SK-N-SH treated with all-trans-retinoic acid at 6 μM for 48 hours (cell line): ENCODE measurements at regions not wholly inside any gene's neighbourhood (a gene's known extent, or its start where the extent isn't known, plus 50 kb on each side); places are given as distances from the start of the nearest gene placed in this dataset.
"Not testable (repeated sequence)": the region's sequence is repeated elsewhere in the genome, so short reads cannot be mapped to it uniquely, and the experiment has no call there.

Source experiments
- ATAC-seq: fragments of 200-7000 bp; cut with Tn5 transposase; 3 replicates; pipeline ENCODE4 v1.9.1; 2020; ENCODE audit warnings: mild to moderate bottlenecking, moderate library complexity
- ARNTL ChIP-seq: fragments of 450-650 bp; formaldehyde crosslinking; IDR thresholded peaks from 2 replicates; pipeline ENCODE4 v1.5.0; 2020; ENCODE audit warnings: low read depth, mild to moderate bottlenecking, moderate library complexity, borderline replicate concordance
- CREB5 ChIP-seq: fragments of 250-450 bp; sonication (Bioruptor Pico); IDR thresholded peaks from 2 replicates; pipeline ENCODE4 v1.5.1; 2020; ENCODE audit warnings: low read depth, mild to moderate bottlenecking, moderate library complexity
- CSDC2 ChIP-seq: fragments of 250-450 bp; sonication (Bioruptor Pico); IDR thresholded peaks from 2 replicates; pipeline ENCODE4 v1.5.0; 2020; ENCODE audit warnings: mild to moderate bottlenecking, moderate library complexity
- GLIS3 ChIP-seq: fragments of 250-450 bp; sonication (Bioruptor Pico); IDR thresholded peaks from 2 replicates; pipeline ENCODE4 v1.5.0; 2020; ENCODE audit warnings: mild to moderate bottlenecking, moderate library complexity
- OSR1 ChIP-seq: fragments of 250-450 bp; sonication (Bioruptor Pico); IDR thresholded peaks from 2 replicates; pipeline ENCODE4 v1.8.0; 2022; ENCODE audit warnings: moderate library complexity, mild to moderate bottlenecking, inconsistent platforms
- PATZ1 ChIP-seq: fragments of 250-450 bp; sonication (Bioruptor Pico); IDR thresholded peaks from 2 replicates; pipeline ENCODE4 v1.8.0; 2020; ENCODE audit warnings: mild to moderate bottlenecking, moderate library complexity, borderline replicate concordance
- POU6F1 ChIP-seq: fragments of 250-450 bp; sonication (Bioruptor Pico); IDR thresholded peaks from 2 replicates; pipeline ENCODE4 v1.8.0; 2021; ENCODE audit warnings: low read depth, mild to moderate bottlenecking, moderate library complexity, borderline replicate concordance
- PPARA ChIP-seq: fragments of 250-450 bp; sonication (Bioruptor Pico); IDR thresholded peaks from 2 replicates; pipeline ENCODE4 v1.5.0; 2020; ENCODE audit warnings: mild to moderate bottlenecking, borderline replicate concordance
- SNAI2 ChIP-seq: fragments of 250-450 bp; sonication (Bioruptor Pico); IDR thresholded peaks from 2 replicates; pipeline ENCODE4 v1.5.0; 2020; ENCODE audit warnings: mild to moderate bottlenecking, moderate library complexity
- TCF4 ChIP-seq: fragments of 250-450 bp; sonication (Bioruptor Pico); IDR thresholded peaks from 2 replicates; pipeline ENCODE4 v1.8.0; 2021; ENCODE audit warnings: mild to moderate bottlenecking, moderate library complexity, borderline replicate concordance
- TOX ChIP-seq: fragments of 250-450 bp; sonication (Bioruptor Pico); IDR thresholded peaks from 2 replicates; pipeline ENCODE4 v1.8.0; 2021; ENCODE audit warnings: mild to moderate bottlenecking, moderate library complexity, borderline replicate concordance
- TSHZ2 ChIP-seq: fragments of 250-450 bp; sonication (Bioruptor Pico); IDR thresholded peaks from 2 replicates; pipeline ENCODE4 v1.5.0; 2020; ENCODE audit warnings: mild to moderate bottlenecking, moderate library complexity
- ZNF565 ChIP-seq: fragments of 450-650 bp; formaldehyde crosslinking; conservative IDR thresholded peaks from 2 replicates; pipeline ENCODE4 v1.5.0; 2020; ENCODE audit warnings: low read depth, mild to moderate bottlenecking, moderate library complexity
- ZNF70 ChIP-seq: fragments of 450-650 bp; formaldehyde crosslinking; IDR thresholded peaks from 2 replicates; pipeline ENCODE4 v1.5.0; 2020; ENCODE audit warnings: mild to moderate bottlenecking, moderate library complexity
- ZNF8 ChIP-seq: fragments of 450-650 bp; formaldehyde crosslinking; IDR thresholded peaks from 2 replicates; pipeline ENCODE4 v1.5.0; 2020; ENCODE audit warnings: mild to moderate bottlenecking, moderate library complexity

- TF ChIP-seq CREB5, result no peak
- TF ChIP-seq ZNF565 (CRISPR knock-in tag), result no peak
- no peak for TF ChIP-seq TSHZ2 (CRISPR knock-in tag)
- no peak for TF ChIP-seq OSR1
- no peak for TF ChIP-seq POU6F1 (CRISPR knock-in tag)
Observed at GRCh38 chr7:25600262-25600920, 372.1 kb upstream of the NPVF start (continued).

GRCh38 chr7:25602730-25603426, 374.6 kb upstream of the NPVF start:
- not testable (repeated sequence) for ATAC-seq

GRCh38 chr7:25603427-25603740, 375.1 kb upstream of the NPVF start:
- ATAC-seq, result not testable (repeated sequence)

GRCh38 chr7:25611196-25611595, 382.9 kb upstream of the NPVF start:
- TF ChIP-seq PATZ1 (CRISPR knock-in tag) (no peak), CSDC2 (CRISPR knock-in tag) (no peak), SNAI2 (no peak), PPARA (CRISPR knock-in tag) (no peak), ZNF70 (no peak), CREB5 (no peak), TOX (CRISPR knock-in tag) (no peak)
- ATAC-seq, result no peak

- TF ChIP-seq ZNF565 (CRISPR knock-in tag) (no peak), TCF4 (no peak), POU6F1 (CRISPR knock-in tag) (no peak), SNAI2 (no peak), ARNTL (CRISPR knock-in tag) (no peak), CREB5 (no peak), ZNF8 (no peak), GLIS3 (no peak)
- no peak for ATAC-seq
Observed at GRCh38 chr7:25613912-25614311, 385.6 kb upstream of the NPVF start.
